ENCODE measurements at regions not wholly inside any gene's neighbourhood (a gene's known extent, or its start where the extent isn't known, plus 50 kb on each side); places are given as distances from the start of the nearest gene placed in this dataset.

GRCh38 chr6:22126910-22127309 is 169.9 kb downstream of the PRL start:
- no peak overlapping the region for H3K27ac ChIP-seq
- DNase-seq (ENCODE audit: low spot score) (no peak), ATAC-seq (ENCODE audit: insufficient number of reproducible peaks, low FRiP score, low read depth) (no peak)
- no peak for TF ChIP-seq CTCF (IDR thresholded peaks at IDR 0.05)
- H3K4me3 ChIP-seq, result no peak overlapping the region
- no peaks in the 10 kb centered on the region for H3K27me3 ChIP-seq (replicated peaks; ENCODE audit: insufficient read depth)
- H3K4me1 ChIP-seq (ENCODE audit: control insufficient read depth in 1 of 2, low read depth in 2 of 2), result no peaks in the 10 kb centered on the region
- H3K36me3 ChIP-seq, result no peaks in the 10 kb centered on the region
- H3K9me3 ChIP-seq, result no peaks in the 10 kb centered on the region

DNA sequence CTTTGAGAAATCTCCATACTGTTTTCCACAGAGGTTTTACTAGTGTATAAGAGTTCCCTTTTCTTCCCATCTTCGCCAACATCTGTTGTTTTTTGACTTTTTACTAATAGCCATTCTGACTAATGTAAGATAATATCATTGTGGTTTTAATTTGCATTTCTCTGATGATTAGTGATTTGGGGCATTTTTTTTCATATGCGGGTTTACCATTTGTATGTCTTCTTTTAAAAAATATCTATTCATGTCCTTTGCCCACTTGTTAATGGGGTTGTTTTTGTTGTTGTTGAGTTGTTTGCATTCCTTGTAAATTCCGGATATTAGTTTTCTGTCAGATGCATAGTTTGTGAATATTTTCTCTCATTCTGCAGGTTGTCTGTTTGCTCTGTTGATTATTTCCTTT is 167.1 kb downstream of the PRL start:
- no peak for ATAC-seq (ENCODE audit: insufficient number of reproducible peaks, low FRiP score, low read depth)
- Histone ChIP-seq H3K36me3 (no peaks in the 10 kb centered on the region), H3K27me3 (replicated peaks; ENCODE audit: insufficient read depth) (no peaks in the 10 kb centered on the region), H3K9me3 (no peaks in the 10 kb centered on the region), H3K27ac (no peak overlapping the region), H3K4me1 (ENCODE audit: control insufficient read depth in 1 of 2, low read depth in 2 of 2) (no peaks in the 10 kb centered on the region), H3K4me3 (no peak overlapping the region)
- no peak for DNase-seq (ENCODE audit: low spot score)
- TF ChIP-seq CTCF (IDR thresholded peaks at IDR 0.05), result no peak

DNA sequence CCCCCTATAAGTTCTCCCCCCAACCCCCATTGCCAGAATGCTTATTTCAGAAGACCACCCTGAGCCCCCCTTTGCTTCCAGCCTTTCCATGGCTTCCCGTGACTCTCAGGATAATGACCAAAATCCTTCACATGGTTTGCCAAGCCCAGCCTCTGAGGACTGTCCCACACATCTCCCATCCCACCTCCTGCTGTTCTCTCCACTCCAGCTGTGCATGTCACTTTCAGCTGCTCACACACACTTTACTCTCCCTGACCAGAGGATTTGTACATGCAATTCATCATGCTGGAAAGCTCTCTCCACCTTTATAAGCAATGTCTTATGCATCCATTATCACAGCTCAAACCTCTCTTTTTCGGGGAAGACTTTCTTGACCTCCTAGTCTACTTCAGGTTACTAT is 164.2 kb downstream of the PRL start:
- Histone ChIP-seq H3K27ac (no peak overlapping the region), H3K4me3 (no peak overlapping the region), H3K36me3 (no peaks in the 10 kb centered on the region), H3K27me3 (replicated peaks; ENCODE audit: insufficient read depth) (no peaks in the 10 kb centered on the region), H3K4me1 (ENCODE audit: control insufficient read depth in 1 of 2, low read depth in 2 of 2) (no peaks in the 10 kb centered on the region), H3K9me3 (no peaks in the 10 kb centered on the region)
- DNase-seq (ENCODE audit: low spot score), result no peak
- no peak for TF ChIP-seq CTCF (IDR thresholded peaks at IDR 0.05)
- no peak for ATAC-seq (ENCODE audit: insufficient number of reproducible peaks, low FRiP score, low read depth)

DNA sequence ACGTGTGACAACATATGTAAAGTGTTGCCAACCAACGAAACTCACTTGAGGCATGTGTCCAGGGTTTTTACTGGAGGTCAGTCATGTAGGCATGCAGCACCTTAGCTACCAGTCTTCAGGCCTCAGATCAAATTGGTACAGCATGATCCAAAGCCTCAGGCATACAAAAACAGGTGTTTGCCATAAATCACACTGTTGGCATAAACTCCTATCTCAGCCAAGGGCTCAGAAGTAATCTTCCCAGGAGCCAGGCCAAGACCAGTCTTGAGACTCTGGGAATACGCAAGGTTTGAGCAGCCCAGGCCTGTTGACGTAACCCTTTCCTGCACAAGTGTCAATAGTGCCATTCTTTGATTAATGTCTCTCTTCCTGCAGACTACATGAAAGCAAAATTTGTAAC is 163.5 kb downstream of the PRL start:
- H3K27me3 ChIP-seq (replicated peaks; ENCODE audit: insufficient read depth), result no peaks in the 10 kb centered on the region
- DNase-seq (ENCODE audit: low spot score), result no peak
- H3K4me3 ChIP-seq, result no peak overlapping the region

DNA sequence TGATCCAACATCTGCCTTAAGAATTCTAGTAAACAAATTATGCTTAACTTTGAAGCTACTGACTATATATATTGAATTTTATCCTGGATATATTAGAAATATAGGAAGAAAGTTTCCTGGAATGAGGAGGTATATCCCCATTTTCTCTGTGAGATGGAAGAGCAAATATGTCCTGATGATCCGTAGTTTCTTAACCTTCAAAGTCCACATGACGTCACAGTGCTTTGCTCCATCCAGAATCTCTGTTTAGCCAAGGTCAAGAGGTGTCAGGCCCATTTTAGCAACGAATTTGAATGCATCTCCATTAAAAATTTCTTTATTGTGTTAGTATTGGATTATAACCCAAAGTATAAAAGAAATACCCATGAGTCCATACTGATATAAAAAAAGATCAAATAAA is 162.5 kb downstream of the PRL start:
- TF ChIP-seq CTCF (IDR thresholded peaks at IDR 0.05), result no peak
- no peaks in the 10 kb centered on the region for H3K9me3 ChIP-seq
- DNase-seq (ENCODE audit: low spot score) (no peak), ATAC-seq (ENCODE audit: insufficient number of reproducible peaks, low FRiP score, low read depth) (no peak)
- H3K4me1 ChIP-seq (ENCODE audit: control insufficient read depth in 1 of 2, low read depth in 2 of 2), result no peaks in the 10 kb centered on the region
- H3K27me3 ChIP-seq (replicated peaks; ENCODE audit: insufficient read depth), result no peaks in the 10 kb centered on the region
- H3K36me3 ChIP-seq, result no peaks in the 10 kb centered on the region
- no peak overlapping the region for H3K4me3 ChIP-seq
- no peak overlapping the region for H3K27ac ChIP-seq

More for the DNA sequence above, 163.5 kb downstream of the PRL start:
- no peak for ATAC-seq (ENCODE audit: insufficient number of reproducible peaks, low FRiP score, low read depth)
- Histone ChIP-seq H3K4me1 (ENCODE audit: control insufficient read depth in 1 of 2, low read depth in 2 of 2) (no peaks in the 10 kb centered on the region), H3K36me3 (no peaks in the 10 kb centered on the region), H3K27ac (no peak overlapping the region), H3K9me3 (no peaks in the 10 kb centered on the region)
- no peak for TF ChIP-seq CTCF (IDR thresholded peaks at IDR 0.05)
